Effector CD4-positive, alpha-beta T cell (primary cell): ENCODE measurements at regions not wholly inside any gene's neighbourhood (a gene's known extent, or its start where the extent isn't known, plus 50 kb on each side); places are given as distances from the start of the nearest gene placed in this dataset.

Source experiments
- DNase-seq: peaks from one replicate; pipeline ENCODE4 v3.0.0-alpha.2; 2020

GRCh38 chr1:4973341-4973740 lies 318.9 kb downstream of the AJAP1 start:
- DNase-seq: no peak

- no peak for DNase-seq
These were observed 318.4 kb downstream of the AJAP1 start for GRCh38 chr1:4972761-4973320.

DNA sequence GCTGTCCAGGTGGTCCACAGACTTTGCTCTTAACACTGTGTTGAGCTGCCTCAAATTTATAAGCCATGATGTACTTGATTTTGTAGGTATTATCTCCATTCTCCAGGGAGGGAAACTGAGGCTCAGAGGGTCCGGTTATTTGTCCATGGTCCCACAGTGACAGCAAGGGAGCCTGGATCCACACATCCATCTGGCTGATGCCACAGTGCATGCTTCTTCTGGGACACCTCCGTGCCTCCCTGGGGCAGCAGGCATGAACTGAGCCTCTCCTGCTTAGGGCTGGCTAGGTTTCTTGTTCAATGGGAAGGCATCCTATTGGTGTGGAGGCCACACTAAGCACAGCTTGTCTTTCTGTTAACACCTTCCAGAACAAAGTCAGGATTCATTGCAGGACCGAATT lies 317.3 kb downstream of the AJAP1 start:
- no peak for DNase-seq

DNA sequence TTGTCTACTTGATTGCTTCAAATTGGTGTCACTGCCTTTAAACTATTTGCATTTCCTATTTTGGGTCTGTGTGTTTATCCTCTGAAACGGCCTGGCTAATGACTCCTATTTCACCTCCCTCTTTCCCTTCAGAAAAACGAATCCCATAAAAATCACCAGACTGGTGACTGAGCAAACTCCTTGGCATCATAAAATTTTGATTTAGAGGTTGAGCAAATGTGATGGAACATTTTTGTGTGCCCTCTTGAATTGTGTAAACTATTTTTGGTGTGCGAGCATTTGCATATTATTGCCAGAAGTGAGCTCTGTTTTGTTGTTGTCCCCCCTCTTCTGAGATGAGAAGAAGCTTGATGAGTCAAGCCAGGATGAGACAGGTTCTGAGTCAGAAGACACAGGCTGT lies 316.1 kb downstream of the AJAP1 start:
- no peak for DNase-seq

- no peak for DNase-seq
These were observed 315.2 kb downstream of the AJAP1 start for GRCh38 chr1:4969556-4970129.

- no peak for DNase-seq
These were observed 311.1 kb downstream of the AJAP1 start for GRCh38 chr1:4965346-4966075.

DNA sequence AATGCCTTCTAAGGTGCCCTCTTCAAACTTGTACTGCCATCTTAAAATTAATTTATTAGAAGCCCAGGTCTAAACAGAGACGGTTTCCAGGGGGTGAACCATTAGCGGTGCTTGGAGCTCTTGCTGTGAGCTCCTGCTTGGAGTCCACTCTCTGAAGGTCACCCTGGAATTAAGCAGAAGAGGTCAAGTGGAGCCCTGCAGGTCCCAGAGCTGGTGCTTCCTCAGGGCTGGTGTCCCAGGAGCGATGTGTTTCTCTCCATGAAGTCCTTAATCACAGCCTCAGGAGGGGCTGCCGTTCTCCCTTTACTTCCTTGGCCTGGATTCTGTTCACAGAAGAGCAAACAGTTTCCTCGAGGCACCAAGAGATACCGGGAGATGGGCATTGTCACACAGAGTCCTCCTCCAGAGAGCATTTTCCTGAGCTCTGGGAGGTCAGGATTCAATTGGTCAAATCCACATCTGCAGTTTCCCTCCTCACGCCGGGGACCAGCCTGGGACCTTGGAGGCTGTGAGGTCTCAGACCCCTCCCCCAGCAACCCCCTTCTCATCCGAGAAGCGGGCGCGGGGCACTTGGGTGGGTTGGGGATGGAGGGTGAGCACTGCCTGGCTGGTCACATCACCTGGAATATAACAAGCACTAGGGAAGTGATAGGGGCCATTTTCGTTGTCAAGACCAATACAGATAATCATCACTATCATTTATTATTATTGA lies 310.4 kb downstream of the AJAP1 start:
- DNase-seq: no peak

GRCh38 chr1:4963251-4963650 lies 308.8 kb downstream of the AJAP1 start:
- DNase-seq: no peak

DNA sequence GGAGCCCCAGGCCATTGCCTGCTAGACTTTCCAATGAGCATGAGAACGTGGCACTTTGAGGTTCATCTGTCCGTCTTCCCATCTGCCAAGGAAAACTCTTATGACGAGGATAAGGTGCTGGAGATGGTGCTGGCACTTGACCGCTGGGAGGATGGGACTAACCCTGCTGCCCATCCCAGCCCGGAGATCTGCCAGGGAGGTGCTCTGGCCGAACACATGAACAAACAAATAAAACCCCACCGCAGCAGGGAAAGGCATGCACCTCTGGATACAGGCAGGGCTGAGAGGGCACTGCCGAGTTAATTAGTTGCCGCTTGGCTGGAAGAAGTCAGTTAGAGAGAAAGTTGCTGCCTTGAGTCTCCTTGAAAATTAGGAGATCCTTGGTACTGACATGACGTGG lies 308.4 kb downstream of the AJAP1 start:
- DNase-seq: no peak

DNA sequence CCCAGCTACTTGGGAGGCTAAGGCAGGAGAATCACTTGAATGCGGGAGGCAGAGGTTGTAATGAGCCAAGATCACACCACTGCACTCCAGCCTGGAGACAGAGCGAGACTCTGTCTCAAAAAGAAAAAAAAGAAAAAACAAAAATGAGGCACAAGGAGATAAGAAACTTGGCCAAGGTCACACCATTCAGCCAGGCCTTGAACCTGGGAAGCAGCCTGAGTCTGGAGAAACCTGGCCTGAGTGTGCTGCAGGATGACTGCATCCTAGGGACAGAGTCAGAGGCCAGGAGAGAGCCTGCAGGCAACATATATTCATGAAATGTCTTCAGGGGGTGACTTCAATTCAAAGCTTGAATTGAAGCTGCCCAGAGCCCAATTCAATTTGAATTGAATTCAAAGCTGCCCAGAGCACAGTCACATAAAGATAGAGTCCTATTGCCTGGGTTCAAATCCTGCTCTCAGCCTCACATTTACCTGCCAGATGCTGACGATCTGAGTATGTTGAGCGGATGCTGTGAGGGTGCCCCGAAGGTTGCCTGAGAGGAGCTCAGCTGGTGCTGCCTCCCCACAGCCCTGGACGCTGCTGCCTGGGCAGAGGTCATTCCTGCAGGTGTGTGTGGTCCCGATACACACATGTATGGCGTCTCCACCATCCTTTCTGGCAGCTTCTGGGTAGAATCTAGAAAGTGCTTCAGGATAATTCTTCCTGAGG lies 307.7 kb downstream of the AJAP1 start:
- DNase-seq: no peak

- no peak for DNase-seq
These were observed 306.5 kb downstream of the AJAP1 start for GRCh38 chr1:4960782-4961475.

GRCh38 chr1:4960336-4960735 lies 305.9 kb downstream of the AJAP1 start:
- no peak for DNase-seq

DNA sequence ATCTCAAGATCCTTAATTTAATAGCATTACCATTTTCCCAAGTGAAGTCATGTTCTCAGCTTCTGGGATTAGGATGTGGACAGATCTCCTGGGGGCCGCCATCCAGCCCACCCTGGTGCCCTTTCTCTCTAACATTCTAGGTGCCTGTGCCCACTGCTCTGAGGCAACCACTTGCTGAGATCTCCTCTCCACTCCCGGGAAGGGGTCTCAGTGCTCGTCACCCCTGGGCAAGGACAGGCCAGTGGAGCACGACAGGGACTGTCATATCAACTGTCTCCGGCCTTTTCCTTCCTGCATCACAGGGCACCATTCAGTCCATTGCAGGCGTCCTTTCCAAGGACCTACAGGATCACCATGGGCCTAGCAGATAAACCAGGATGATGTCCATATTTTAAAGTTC lies 304.8 kb downstream of the AJAP1 start:
- DNase-seq: no peak

DNA sequence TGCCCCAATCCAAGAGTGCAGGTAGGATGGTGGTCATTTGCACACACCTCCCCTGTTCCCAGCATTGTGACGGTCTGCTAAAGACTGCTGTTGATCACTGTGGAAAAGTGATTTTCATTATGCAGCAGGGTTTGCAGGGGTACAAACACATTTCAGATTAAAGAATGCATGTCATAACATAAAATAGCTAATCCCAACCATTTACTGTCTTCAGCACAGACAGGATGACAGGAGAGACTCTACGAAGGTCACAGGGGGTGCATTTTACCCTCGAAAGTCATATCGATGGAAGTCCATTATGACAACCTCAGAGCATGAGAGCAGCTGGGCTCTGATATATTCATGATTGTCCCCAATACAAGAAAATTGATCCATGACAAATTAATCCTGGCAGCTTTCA lies 302.6 kb downstream of the AJAP1 start:
- no peak for DNase-seq

- DNase-seq: no peak
These were observed 300.0 kb downstream of the AJAP1 start for GRCh38 chr1:4954392-4954791.

DNA sequence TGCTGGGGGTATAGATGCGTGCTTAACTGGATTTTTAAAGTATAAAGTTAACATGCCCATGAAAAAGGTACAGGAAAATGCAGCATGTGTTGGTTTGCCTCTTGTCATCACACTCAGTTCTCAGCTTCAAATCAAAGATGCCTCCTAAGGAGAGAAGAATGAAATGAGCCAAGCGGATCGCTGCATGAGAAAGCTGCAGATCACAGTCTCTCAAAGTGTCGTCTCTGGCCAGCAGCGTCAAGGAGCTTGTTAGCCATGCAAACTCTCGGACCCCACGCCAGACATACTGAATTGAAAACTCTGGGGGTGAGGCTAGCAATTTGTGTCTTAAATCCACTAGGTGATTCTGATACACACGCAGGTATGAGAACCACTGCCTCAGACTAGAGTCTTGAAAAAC lies 297.2 kb downstream of the AJAP1 start:
- no peak for DNase-seq

DNA sequence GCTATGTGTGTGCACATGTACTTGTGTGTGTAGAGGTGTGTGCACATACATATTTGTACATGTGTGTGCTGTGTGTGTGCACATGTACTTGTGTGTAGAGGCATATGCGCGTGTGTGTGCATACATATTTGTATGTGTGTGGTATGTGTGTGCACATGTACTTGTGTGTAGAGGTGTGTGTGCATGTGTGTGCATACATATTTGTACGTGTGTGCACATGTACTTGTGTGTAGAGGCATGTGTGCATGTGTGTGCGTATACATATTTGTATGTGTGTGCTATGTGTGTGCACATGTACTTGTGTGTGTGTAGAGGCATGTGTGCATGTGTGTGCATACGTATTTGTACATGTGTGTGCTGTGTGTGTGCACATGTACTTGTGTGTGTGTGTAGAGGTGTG lies 291.9 kb downstream of the AJAP1 start:
- no peak for DNase-seq

DNA sequence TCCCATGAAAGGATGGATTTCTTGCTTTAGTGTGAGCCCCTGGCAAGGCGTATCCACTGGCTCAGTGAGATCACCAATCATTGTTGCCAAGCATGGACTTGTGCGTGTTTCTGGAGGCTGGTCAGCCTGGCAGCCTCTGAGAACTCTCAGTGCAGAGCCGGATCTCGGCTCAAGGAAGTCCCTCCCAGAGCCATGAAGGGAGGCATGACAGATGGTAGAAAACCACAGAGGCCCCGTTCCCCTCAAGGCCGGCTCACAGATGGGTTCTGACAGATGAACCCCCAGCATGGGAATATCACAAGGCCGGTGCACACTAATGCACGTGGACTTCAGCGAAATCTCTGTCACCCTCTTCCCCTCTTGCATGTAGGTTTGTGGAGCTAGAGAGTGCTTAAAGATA lies 290.5 kb downstream of the AJAP1 start:
- no peak for DNase-seq

DNA sequence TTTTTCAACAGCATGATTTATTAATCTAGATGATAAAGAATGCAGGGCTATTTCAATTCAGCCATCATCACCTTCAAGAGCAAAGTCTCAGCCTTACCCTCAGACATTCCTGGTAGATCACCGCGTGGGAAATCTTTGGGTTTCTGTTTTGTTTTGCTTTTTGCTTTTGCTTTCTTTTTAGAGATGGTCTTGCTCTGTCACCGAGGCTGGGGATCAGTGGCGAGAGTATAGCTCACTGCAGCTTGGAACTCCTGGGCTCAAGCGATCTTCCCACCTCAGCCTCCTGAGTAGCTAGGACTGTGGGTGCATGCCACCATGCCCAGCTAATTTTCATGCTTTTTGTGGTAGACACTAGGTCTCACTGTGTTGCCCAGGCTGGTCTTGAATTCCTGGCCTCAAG lies 289.7 kb downstream of the AJAP1 start:
- no peak for DNase-seq

DNA sequence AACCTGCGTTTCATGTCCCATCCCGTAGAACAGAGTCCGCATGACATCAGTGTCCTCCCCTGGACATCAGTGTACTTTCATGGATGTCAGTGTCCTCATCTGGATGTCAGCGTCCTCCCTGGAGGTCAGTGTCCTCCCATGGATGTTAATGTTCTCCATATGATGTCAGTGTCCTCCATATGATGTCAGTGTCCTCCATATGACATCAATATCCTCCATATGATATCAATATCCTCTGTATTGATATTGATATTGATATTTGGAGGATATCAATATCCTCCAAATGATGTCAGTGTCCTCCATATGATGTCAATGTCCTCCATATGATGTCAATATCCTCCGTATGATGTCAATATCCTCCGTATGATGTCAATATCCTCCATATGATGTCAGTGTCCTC lies 284.9 kb downstream of the AJAP1 start:
- no peak for DNase-seq

- no peak for DNase-seq
These were observed 283.6 kb downstream of the AJAP1 start for GRCh38 chr1:4937876-4938534.

- no peak for DNase-seq
These were observed 281.4 kb downstream of the AJAP1 start for GRCh38 chr1:4935807-4936206.
